ENCODE measurements at regions not wholly inside any gene's neighbourhood (a gene's known extent, or its start where the extent isn't known, plus 50 kb on each side); places are given as distances from the start of the nearest gene placed in this dataset.
"Not testable (repeated sequence)": the region's sequence is repeated elsewhere in the genome, so short reads cannot be mapped to it uniquely, and the experiment has no call there.

DNA sequence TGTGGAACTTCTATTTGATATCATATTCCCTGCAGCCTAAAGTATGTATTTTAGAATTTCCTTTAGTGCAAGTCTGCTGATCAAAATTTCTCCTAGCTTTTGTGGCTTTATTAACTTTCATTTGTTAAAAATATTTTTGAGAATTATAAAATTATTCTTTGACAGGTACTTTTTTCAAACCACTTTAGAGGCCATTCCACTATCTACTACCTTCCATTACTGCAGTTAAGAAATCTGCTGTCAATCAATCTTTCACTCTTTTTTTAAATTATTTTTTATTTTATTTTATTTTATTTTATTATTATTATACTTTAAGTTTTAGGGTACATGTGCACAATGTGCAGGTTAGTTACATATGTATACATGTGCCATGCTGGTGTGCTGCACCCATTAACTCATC, 656.2 kb downstream of the CCDC85A start:
- intact Hi-C loops (cut with DNase I); ATAC-seq; DNase-seq (ENCODE audit: low spot score): not testable (repeated sequence)

DNA sequence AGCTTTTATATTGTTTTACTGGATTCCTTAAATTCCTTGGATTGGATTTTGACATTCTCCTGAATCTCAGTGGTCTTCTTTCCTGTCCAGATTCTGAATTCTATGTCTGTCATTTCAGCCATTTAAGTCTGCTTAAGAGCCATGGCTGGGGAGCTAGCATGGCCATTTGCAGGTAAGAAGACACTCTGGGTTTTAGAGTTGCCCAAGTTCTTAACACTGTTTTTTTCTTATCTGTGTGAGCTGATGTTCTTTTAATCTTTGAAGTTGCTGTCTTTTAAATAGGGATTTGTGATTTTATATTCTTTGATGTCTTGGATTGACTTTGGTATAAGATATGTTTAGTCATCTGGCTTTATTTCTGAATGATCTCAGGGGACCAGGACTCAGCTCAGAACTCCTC, 677.2 kb downstream of the CCDC85A start:
- intact Hi-C loops (cut with DNase I), result no loop called here
- DNase-seq (ENCODE audit: low spot score) (no peak), ATAC-seq (no peak)

DNA sequence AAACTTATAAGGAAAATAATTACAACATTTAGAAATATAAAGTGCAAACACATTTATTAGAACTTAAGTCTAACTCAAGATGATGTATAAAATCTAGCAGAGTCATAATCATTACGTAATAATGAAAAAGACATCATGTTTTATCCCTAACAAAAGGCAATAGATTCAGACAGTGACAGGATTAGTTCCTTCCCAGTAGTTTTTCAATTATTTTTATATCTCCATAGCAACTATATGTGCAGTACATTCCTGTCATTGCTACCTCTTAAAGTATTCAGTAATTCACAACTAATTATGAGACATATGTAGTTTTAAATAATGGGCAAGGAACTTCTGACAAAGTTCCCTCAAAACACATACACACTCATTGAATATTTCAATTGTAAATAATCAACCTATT, 687.9 kb downstream of the CCDC85A start:
- intact Hi-C loops (cut with DNase I), result no loop called here
- no peak for ATAC-seq
- no peak for DNase-seq (ENCODE audit: low spot score)

DNA sequence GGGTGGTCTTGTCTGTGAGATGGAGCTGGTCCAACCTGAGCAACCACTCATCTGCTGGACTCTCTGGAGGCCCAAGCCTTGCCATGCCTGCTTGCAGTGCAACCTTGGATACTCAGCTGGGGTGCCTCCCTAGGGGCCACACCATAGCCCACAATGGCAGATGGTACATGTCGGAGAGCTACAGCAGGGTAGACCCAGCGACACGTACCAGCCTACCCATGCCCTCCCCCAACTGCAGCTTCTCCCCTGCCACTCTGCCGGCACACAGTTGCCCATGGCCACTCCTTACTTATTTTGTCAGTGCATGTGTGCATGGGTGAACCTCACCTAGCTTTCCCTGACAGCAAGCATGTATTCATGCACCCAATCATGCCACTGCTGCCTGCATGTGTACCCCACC, 690.9 kb downstream of the CCDC85A start:
- peak; percentile 39 for ATAC-seq
- intact Hi-C loops (cut with DNase I), result no loop called here

DNA sequence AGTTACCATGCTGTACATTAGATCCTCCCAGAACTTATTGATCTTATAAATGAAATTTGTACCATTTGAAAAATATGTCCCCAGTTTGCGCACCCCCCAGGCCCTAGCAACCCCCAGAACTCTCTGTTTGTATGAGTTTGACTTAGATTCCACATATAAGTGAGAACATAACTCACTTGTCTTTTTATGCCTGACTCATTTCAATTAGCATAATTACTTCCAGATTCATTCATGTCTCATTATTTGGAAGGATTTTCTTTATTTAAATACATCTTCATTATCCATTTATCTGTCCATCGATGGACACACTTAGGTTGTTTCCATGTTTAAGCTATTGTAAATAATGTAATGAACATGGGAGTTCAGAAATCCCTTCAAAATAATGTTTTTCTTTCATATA, 705.9 kb downstream of the CCDC85A start:
- intact Hi-C loops (cut with DNase I), result no loop called here
- DNase-seq (ENCODE audit: low spot score), result no peak
- no peak for ATAC-seq

More for the DNA sequence above, 690.9 kb downstream of the CCDC85A start:
- DNase-seq (ENCODE audit: low spot score), result no peak

DNA sequence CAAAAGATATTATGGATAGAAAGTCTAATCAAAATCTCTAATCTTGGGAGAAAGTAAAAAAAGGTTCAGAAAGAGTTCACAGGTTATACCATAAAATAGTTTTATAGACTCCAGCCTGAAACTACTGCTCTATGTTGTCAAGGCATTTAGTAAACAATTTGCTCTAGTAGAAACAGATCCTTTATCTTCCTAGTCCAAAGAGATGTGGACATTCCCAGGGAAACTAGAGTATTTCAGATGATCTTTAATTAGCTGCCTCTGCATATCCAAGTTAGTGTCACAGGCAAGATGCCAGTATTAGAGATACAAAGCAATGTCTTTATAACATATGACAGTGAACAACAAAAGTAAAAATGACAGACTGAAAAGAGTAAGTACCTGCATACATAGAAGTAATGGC, 708.6 kb downstream of the CCDC85A start:
- DNase-seq (ENCODE audit: low spot score), result no peak
- ATAC-seq, result no peak
- intact Hi-C loops (cut with DNase I), result no loop called here

DNA sequence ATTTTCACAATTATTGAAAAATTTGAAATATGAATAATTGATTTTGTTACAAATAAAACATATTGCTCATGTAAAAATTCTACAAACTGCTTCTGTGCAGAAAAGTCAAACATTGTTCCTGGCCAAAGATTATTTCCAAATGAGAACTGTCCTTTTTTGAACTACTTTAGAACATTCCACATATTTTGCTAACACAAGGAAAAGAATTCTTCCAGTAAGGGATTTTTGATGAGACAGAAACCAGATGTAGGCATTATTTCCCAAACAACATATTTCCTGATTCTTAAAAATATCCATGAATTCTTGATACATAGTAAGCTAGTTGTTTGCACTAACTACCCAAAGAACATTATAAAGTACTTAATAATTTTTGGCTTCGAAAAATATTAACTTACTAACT, 715.2 kb downstream of the CCDC85A start:
- DNase-seq (ENCODE audit: low spot score), result no peak
- ATAC-seq, result no peak
- intact Hi-C loops (cut with DNase I), result no loop called here

DNA sequence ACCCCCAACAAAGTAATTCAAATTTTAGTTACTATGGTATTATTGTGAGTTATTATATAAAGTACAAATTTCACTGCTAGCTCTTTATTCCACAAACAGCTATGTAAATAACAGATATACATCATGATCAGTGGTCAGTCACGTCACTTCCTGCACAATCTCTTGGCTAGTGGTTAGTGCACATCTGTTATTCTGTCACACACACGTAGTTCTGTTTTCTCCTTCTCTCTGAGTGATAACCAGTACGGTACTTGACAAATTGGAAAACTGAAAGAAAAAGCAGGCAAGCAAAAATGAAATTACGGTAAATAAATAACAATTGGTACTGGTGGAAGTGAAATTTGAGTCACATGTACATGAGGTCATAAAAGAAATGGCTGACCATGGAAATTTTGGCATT, 728.7 kb downstream of the CCDC85A start:
- intact Hi-C loops (cut with DNase I), result no loop called here
- no peak for ATAC-seq

DNA sequence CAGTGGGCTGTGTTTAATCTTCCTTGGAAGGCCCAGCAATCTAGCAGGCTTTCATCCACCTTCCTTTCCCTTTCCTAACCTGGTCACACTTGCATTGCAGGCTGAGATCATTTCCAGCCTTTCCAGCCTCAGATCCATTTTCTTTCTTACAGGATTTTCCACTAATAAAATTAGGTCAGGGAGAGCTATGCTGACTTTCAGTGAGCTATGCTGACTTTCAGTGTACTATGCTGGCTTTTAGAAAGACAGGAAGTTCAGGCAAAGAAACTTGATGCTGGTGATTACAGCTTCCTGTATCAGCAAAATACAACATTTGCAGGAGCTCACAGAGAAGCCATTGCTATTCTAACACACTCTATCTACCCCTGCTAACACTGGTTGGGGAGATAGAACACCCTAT, 735.0 kb downstream of the CCDC85A start:
- DNase-seq (ENCODE audit: low spot score) (no peak), ATAC-seq (no peak)
- intact Hi-C loops (cut with DNase I), result no loop called here

More for the DNA sequence above, 728.7 kb downstream of the CCDC85A start:
- no peak for DNase-seq (ENCODE audit: low spot score)

DNA sequence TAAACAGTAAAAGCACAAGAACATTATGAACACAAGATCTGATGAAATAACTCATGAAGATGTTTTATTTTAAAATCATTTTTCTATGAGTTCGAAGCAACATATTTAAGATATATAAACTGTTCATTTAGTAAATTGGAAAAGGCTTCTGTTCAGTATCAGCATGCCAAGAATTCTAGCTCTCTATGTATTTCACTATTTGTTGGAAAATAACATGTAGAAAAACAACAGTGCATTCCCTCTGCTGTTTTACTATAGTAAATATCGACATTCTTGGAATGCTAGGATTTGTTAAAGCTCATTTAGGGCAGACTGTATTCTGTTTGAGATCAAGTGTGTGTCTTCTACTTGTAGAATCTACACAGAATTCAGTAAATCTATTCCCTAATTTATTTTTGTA, 750.2 kb downstream of the CCDC85A start:
- DNase-seq (ENCODE audit: low spot score) (no peak), ATAC-seq (no peak)
- intact Hi-C loops (cut with DNase I), result no loop called here

DNA sequence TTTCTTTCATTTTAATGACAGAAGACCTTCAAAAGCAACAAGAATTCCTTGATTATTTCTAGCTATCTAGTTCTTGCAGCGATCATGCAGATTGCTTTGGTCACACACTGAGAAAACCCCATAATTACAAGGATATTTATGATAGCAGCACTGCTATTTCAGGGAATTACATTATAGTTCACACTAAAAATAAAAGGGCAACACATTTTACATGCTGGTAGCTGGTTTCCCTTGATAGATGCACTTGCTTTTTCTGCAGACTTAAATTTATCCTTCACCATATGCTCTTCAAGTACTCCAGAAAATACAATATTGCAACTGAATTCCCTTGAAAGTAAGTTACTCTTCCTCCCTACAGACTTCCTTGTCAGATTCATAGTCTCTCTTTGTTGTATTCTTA, 751.1 kb downstream of the CCDC85A start:
- ATAC-seq (no peak), DNase-seq (ENCODE audit: low spot score) (no peak)
- intact Hi-C loops (cut with DNase I), result no loop called here

DNA sequence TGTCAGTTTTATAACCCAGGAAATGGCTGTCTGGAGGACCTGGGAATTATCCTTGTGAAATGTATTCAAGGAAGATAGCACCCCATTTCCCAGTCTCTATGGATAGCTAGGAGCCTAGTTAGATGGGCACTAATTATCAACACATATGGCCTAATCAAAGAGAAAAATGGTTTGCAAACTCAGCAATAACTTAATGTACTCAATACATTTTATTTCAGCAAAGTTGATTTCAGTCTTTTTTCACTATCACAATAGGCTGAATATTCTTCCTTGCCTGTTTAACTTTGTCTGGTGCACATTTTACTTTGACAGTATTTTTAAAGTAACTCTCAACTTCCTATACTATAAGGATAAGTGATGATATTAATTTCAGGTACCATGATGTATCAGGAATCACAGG, 756.3 kb downstream of the CCDC85A start:
- intact Hi-C loops (cut with DNase I), result no loop called here
- ATAC-seq (no peak), DNase-seq (ENCODE audit: low spot score) (no peak)

DNA sequence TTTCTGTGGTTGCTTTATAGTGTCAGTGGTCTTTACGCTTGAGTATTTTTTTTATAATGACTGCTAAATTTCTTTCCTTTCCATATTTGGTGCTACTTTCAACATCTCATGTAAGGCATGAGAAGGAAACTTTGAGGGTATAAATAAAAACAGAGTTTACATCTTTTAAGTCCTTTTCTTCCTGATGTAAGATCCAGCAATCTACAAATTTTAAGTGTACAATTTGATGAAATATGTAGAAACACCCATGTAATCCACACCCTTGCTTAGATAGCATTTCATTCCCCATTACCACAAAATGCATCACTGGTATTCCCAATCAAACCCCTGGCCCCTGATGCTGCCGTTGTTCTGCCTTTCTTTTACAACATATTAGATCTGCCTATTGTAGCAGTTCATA, 769.1 kb downstream of the CCDC85A start:
- DNase-seq (ENCODE audit: low spot score) (no peak), ATAC-seq (no peak)
- intact Hi-C loops (cut with DNase I), result no loop called here

DNA sequence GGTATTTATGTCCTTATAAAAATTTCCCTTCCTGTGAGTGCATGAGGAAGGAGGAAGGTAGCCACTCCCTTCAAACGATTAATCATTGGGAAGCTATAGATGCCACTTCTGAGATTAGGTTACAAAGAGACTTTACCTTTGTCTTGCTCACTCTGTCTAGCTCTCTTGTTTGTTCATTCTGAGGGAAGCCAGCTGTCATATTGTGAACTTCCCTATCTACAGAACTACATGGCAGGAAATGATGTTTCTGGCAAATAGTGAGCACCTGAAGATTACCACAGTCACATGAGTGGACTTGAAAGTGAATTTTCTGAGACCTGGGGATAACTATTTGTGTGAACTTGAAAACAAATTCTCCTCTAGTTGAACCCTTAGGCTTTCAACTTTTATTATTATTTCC, 776.8 kb downstream of the CCDC85A start:
- intact Hi-C loops (cut with DNase I), result no loop called here
- ATAC-seq, result no peak
- no peak for DNase-seq (ENCODE audit: low spot score)

DNA sequence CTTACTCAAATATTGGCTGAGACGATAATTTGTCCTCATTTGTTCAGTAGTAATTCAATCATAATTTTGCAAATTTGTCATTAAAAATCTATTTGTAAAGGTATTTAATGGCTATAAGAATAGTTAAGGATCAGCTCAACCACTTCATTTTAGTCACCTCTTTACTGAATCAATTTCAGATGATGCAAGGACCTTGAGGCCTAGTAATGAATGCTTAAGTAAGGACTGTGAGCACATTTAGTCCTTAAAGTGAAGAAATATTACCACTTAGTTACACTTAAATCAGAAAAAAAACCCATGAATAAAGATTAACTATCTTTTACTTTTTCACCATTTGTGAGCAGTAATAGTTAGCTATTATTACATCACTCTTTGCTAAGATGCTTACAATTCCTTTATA, 778.9 kb downstream of the CCDC85A start:
- DNase-seq (ENCODE audit: low spot score), result no peak
- intact Hi-C loops (cut with DNase I), result no loop called here
- ATAC-seq, result no peak

DNA sequence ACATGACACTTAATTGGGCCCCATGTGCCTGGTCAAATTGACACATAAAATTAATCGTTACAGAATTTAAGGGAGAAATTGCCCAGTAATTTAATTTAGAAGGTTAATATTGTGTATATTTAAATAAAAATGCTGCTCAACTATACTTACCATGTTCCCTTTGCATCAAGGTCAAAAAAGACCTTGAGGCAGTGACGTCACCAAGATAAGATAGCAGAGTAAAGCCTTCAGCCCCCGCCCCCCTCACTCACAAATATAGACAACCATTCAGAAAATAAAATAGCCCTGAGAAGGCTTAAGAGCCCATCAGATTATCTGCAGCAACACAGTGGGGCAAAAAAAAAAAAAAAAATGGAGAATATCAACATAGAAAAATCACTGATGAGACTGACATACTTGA, 785.7 kb downstream of the CCDC85A start:
- DNase-seq (ENCODE audit: low spot score), result no peak
- no peak for ATAC-seq
- intact Hi-C loops (cut with DNase I), result no loop called here

DNA sequence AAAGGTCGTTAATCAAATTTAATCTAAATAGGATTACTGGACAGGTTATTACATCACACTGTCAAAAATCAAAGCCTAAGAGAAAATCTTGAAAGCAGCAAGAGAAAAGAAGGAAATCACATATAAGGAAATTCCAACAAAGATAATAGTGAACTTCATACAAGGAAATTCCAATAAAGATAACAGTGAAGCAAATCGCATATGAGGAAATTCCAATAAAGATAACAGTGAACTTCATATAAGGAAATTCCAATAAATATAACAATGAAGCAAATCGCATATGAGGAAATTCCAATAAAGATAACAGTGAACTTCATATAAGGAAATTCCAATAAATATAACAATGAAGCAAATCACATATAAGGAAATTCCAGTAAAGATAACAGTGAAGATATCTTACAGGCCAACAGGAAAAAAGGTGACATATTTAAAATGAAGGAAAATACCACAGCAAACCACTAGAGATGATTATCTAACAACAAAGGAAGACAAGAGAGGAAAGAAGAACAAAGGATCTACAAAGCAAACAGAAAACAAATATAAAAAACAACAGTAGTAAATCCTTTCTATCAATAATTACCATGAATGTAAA, 787.7 kb downstream of the CCDC85A start:
- ATAC-seq (no peak), DNase-seq (ENCODE audit: low spot score) (no peak)
- intact Hi-C loops (cut with DNase I), result no loop called here

DNA sequence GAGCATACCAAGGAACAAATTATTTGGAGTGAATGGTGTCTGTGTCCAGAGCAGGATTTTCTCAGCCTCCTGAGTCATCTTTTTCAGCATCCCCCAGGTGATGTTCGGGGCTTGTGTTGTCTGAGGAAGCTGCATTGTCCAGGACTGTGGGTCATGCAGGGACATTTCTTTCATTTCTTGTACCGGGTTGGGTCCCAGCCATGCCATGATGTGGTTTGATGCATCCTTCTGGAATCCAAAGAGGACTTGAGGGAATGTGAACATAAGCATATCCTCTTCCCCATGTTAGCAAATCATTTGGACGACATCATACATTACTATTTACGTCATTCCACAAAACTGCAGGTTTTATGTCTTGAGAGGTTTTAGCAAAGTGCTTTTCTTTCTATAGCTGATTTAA, 797.8 kb downstream of the CCDC85A start:
- DNase-seq (ENCODE audit: low spot score) (no peak), ATAC-seq (no peak)
- intact Hi-C loops (cut with DNase I), result no loop called here

DNA sequence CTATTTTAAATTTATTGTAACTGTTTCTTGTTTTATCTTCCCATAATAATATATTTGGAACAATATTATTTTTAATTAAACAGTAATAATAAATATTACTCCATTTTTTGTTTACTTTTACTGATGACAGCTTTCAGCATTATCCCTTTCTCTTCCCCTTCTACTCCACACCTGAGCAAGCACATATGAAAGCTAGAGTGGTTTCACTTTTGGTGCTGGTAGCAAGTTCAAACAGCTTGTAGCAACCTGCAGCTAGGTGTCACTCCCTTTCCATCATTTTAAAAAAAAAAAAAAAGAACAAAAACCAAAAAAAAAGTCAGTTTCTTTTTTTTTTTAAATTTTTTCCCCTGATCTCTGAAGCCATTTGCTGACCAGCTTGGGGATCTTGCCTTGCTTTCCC, 801.8 kb downstream of the CCDC85A start:
- DNase-seq (ENCODE audit: low spot score) (no peak), ATAC-seq (no peak)
- intact Hi-C loops (cut with DNase I), result no loop called here

DNA sequence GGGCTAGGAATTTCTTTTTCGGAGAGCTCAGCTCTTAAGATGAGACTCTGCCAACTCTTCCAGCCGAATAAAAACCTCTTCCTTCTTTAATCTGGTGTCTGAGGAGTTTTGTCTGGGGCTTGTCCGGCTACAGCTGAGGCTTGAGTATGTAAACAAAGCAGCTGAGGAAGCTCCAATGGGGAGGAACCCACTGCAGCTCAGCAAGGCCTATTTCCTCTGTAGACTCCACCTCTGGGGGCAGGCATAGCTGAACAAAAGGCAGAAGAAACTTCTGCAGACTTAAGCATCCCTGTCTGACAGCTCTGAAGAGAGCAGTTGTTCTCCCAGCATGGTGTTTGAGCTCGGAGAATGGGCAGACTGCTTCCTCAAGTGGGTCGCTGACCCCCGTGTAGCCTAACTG, 838.7 kb downstream of the CCDC85A start:
- DNase-seq (ENCODE audit: low spot score) (no peak), ATAC-seq (no peak)
- intact Hi-C loops (cut with DNase I), result no loop called here

DNA sequence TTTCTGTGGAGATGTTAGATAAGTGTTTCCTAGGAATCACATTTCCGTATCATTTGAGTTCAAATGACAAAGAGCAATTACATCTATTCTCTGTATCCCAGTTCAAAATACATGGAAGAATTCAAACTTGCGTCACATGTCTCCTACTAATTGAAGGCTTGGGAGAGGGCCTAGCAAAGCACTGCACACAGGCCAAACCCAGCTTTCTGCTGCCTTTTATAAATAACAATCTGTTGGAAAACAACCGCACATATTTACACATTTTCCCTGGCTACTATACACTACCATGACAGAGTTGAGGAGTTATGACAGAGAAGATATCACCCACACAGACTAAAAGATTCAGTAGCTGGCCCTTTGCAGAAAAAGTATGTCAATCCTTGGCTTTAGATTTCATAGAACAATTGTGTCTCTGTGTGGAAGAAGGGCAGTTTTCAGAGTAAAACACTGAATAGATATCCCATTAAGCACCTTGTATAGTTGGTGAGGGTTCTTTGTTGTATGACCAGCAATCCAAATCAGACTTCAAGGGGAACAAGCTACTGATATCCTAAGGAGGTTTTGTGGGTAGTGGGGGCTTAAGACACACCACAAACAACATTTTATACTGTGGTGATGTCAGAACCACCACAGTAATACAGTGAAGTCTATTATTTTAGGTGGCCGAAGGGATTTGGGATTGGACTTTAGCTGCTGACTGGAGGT, 861.3 kb downstream of the CCDC85A start:
- DNase-seq (ENCODE audit: low spot score), result no peak
- ATAC-seq, result peak; percentile 80

More for the DNA sequence above, 861.3 kb downstream of the CCDC85A start:
- intact Hi-C loops (cut with DNase I), result no loop called here

Measured in sciatic nerve (tissue), 2 donors.